GM12891 (cell line): ENCODE measurements at regions not wholly inside any gene's neighbourhood (a gene's known extent, or its start where the extent isn't known, plus 50 kb on each side); places are given as distances from the start of the nearest gene placed in this dataset.

Experiments
- DNase-seq: peaks from one replicate; pipeline ENCODE4 v3.0.0; 2011; ENCODE audit warnings: low spot score; ENCODE audit not compliant: insufficient read length
- FAIRE-seq: peaks from 2 replicates; lab custom pipeline; 2011; peaks lifted over from hg19 to GRCh38; lab: Jason Lieb, UNC
- PAX5 ChIP-seq: IDR thresholded peaks from 2 replicates; pipeline ENCODE4 v1.6.1; 2011; ENCODE audit warnings: low read length, moderate library complexity, mild to moderate bottlenecking; ENCODE audit not compliant: insufficient read depth, severe bottlenecking
- POLR2A ChIP-seq: IDR thresholded peaks from 2 replicates; pipeline ENCODE4 v1.6.1; 2011; ENCODE audit warnings: low read depth, low read length, control low read depth
- POLR2AphosphoS5 ChIP-seq: IDR thresholded peaks from 2 replicates; pipeline ENCODE4 v1.6.1; 2011; ENCODE audit warnings: low read depth, low read length, control low read depth
- POU2F2 ChIP-seq: IDR thresholded peaks from 2 replicates; pipeline ENCODE4 v1.6.1; 2011; ENCODE audit warnings: low read depth, mild to moderate bottlenecking, control low read depth, low read length, moderate library complexity
- SPI1 ChIP-seq: IDR thresholded peaks from 2 replicates; pipeline ENCODE4 v1.6.1; 2011; ENCODE audit warnings: low read depth, low read length, control low read depth
- TAF1 ChIP-seq: IDR thresholded peaks from 2 replicates; pipeline ENCODE4 v1.6.1; 2011; ENCODE audit warnings: low read depth, low read length, control low read depth

DNA sequence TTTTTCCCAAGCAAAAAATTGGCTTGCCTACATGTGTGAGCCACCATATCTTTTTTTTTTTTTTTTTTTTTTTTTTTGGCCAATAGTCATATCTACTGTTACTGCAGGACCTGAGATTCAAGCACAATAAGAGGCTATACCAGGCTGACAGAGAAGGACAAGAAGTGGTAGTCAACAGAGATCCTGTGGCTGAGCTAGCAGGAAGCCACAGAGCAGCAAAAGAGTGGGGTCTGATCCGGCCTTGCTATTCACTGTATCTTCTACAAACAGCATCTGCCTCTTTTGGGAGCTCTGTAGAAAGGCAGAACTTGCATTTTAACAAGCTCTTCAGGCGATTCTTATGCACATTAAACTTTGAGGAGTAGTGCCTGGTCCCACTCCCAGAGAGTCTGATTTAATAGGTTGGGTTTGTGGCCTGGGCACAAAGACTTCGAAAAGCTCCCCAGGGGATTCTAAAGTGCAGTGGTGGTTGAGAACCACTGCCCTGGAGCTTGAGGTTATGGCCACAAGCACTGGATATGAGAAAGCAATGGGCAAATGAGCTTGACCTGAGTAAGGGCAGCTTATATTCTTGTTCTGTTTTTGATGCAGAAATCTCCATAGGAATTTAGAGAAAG, 162.8 kb downstream of the PIK3R1 start:
- no peak for TF ChIP-seq POLR2A
- TF ChIP-seq POU2F2: no peak
- no peak for TF ChIP-seq TAF1
- TF ChIP-seq PAX5: no peak
- TF ChIP-seq POLR2AphosphoS5: no peak
- TF ChIP-seq SPI1: no peak
- DNase-seq (no peak), FAIRE-seq (peak; percentile 71)

DNA sequence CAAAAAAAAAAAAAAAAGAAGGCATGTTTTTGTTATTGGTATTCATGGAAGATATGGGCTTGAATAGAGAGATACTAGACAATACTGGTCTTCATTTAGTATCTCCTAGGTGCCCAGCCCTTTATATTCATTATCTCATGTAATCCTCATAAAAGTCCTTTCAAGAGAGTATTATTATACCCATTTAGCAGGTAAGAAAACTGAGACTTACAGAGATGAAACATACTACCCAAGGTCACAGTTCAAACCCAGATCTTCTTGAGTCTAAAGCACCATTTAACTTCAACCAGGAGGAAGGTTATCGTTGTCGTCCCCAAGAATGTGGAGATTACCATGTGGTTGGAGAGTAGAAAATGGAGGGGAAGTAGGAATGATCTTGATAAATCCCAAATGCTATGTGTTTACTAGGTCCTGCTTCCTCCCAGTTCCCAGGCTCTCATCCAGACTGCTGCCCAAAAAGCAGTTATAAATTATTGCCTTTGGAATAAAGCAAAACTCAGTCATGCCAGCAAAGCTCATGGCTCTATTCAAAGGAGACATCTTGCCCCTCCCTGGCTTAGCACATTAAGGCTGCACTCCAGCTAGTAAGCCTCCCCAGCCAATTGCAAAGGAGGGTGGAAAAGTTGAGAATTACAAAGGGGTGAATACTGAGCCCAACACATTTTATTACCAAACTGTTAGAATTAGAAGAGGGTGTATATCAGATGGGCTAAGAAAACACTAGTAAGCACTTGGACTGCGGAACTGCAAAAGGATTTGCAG, 163.9 kb downstream of the PIK3R1 start:
- FAIRE-seq: no peak
- TF ChIP-seq POLR2AphosphoS5: no peak
- no peak for TF ChIP-seq POLR2A
- no peak for TF ChIP-seq TAF1
- TF ChIP-seq SPI1: no peak
- TF ChIP-seq POU2F2: no peak
- no peak for TF ChIP-seq PAX5
- DNase-seq: no peak

DNA sequence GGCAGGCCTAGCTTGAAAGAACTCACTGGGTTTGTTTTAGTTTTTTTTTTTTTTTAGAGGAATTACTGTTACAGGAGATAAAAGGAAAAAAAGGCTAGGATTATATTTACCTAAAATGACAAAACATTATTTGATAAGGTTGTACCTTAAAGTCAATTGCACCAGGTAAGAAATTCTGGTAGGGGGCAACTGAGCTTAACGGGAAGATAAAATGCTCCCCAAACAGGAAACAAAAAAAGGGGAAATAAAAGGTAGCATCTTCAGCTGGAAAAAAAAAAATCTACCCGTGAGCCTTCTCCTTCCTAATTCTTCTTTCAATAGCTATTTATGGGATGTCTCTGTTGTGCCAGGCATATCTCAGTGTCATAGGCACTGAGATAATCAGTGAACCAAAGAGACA, 164.5 kb downstream of the PIK3R1 start:
- no peak for TF ChIP-seq POU2F2
- TF ChIP-seq POLR2A: no peak
- no peak for TF ChIP-seq PAX5
- no peak for TF ChIP-seq SPI1
- TF ChIP-seq TAF1: no peak
- DNase-seq (no peak), FAIRE-seq (no peak)

DNA sequence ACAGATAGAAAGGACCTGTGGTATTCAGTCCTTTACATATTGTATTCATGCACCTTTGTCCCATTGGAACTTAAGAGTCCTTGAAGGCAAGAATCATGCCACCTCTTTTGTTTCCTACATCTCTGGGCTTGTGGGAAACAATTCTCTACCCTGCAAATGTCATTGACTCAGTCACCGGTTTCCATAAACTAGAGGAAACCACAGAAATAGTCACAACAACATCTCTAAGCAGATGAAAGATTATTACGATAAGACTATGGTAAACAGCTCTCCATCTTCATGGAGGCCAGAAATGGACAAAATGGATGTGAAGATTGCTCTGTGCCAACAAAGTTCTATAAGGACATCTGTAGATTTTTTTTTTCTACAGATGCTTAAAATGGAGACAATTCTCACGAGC, 165.5 kb downstream of the PIK3R1 start:
- peak; percentile 31 for FAIRE-seq
- TF ChIP-seq POU2F2: no peak
- TF ChIP-seq SPI1: no peak
- no peak for TF ChIP-seq POLR2A
- TF ChIP-seq TAF1: no peak
- TF ChIP-seq POLR2AphosphoS5: no peak
- TF ChIP-seq PAX5: no peak
- no peak for DNase-seq

DNA sequence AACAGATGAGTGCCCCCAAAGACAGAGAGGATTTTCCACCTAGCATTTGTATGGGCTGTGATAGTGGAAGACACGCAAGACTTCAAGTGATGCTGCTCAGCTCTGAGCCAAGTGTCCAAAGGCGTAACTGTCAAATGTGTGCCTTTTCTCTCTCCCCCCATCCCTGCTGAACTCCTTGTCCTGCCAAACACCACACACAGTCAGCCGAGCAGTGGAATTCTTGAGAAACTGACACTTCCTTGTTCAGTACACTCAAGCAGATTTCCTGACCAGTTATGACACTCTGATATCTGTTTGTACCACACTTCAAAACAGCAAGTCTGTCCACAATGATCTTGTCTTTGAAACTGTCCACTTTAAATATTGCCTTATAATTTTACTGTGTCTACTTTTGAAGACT, 166.4 kb downstream of the PIK3R1 start:
- DNase-seq: no peak
- FAIRE-seq: no peak
- no peak for TF ChIP-seq POU2F2
- TF ChIP-seq POLR2AphosphoS5: no peak
- no peak for TF ChIP-seq SPI1
- no peak for TF ChIP-seq PAX5
- TF ChIP-seq TAF1: no peak
- TF ChIP-seq POLR2A: no peak

DNA sequence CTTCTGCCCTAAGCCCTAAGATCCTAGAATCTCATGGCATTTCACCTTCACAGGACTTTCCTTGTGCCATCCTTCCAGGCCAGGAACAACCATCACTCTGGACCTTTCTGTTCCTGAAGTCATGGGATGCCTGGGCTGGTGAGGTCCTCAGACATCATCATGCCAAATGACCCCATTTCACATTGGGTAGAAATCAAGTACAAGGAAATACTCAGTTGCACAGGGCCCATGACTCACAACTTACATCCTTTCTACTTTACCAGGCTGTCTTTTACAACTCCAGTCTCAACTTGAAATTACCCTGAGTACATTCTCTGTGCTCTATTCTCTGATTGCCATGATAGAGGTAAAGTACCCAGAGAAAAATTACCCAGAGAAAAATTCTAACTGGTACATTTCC, 167.1 kb downstream of the PIK3R1 start:
- no peak for TF ChIP-seq PAX5
- TF ChIP-seq TAF1: no peak
- no peak for TF ChIP-seq POLR2A
- no peak for TF ChIP-seq POU2F2
- no peak for TF ChIP-seq POLR2AphosphoS5
- no peak for TF ChIP-seq SPI1
- FAIRE-seq: no peak
- no peak for DNase-seq

DNA sequence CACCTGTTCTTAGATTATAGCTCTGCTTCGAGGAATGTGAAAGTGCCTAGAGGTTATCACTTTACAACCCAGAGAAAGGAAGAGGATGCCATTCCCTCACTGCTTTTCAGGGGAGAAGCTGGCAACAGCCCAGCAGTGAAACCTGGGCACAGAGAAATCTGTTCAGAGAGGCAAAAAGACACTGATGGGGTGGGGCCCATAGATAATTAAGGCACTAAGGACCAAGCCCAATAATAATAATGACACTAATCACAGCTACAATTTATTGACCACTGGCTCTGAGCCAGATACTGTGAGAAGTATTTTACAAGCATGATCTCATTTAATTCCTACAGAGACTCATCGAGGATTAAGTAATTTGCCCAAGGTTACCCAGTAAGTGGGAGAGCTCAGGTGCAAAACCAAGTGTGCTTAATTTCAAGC, 168.3 kb downstream of the PIK3R1 start:
- FAIRE-seq: no peak
- no peak for DNase-seq
- TF ChIP-seq SPI1 (no peak), POLR2AphosphoS5 (no peak), PAX5 (no peak), POLR2A (no peak), TAF1 (no peak), POU2F2 (no peak)

DNA sequence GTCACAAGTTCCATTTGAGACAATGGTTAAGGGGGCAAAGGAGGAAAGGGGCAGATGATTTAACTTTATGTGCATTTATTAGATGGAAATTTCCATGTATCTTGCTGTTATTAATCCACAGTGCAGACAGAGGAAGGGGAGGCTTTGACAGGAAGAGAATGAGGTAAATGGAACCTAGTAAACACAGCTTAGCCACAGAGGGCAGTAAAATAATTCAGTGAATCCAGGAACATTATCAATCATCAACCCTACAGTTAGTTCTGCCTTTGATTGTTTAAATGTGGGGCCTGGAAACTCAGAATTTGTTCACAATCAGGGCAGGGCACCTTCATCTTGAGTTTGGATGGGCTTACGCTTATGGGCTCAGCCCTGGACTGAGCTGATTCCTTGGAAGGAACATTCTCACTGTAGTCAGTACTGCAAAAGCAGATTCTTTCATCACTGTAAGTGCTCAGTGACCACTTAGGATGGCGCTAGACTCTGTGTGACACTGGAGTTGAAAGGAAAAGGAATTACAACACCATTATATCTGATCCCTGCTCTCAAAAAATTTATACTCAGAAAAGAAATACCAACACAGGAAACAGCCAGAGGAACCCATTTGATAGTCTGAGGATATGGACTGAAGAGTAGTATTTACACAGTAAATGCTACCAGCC, 169.5 kb downstream of the PIK3R1 start:
- DNase-seq (no peak), FAIRE-seq (no peak)
- no peak for TF ChIP-seq PAX5
- TF ChIP-seq POU2F2: no peak
- TF ChIP-seq TAF1: no peak
- TF ChIP-seq POLR2AphosphoS5: no peak
- TF ChIP-seq SPI1: no peak
- TF ChIP-seq POLR2A: no peak

DNA sequence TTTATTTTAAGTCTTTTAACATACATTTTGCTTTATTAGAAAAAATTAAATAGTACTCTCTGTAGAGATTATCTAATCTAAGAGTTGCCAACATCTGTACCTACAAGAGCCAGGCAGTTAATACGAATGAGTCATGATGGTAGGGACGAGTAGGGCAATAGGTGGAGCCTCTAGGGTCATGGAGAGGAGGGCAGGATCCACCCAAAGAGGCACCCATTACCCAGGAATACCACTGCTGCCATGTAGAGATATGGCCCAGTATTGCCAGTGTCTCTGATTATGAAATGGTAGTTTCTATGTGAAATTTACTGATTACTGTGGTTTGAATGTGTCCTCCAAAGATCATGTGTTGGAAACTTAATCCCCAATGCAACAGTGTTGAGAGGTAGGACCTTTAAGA, 170.4 kb downstream of the PIK3R1 start:
- TF ChIP-seq PAX5 (no peak), POU2F2 (no peak), POLR2A (no peak)
- FAIRE-seq (no peak), DNase-seq (no peak)
